Dendritic cell treated with granulocyte-macrophage colony-stimulating factor and Interleukin-4, amounts not matched to agents 40 ng/mL and 50 ng/mL, for 4 days (primary cell): ENCODE measurements at regions not wholly inside any gene's neighbourhood (a gene's known extent, or its start where the extent isn't known, plus 50 kb on each side); places are given as distances from the start of the nearest gene placed in this dataset.

Experiments
- H3K27ac Mint-ChIP-seq: one replicate; pipeline ENCODE4 v1.8.0; 2022; ENCODE audit warnings: mild to moderate bottlenecking, mixed read lengths
- H3K27me3 Mint-ChIP-seq: one replicate; pipeline ENCODE4 v1.8.0; 2022; ENCODE audit warnings: mild to moderate bottlenecking, mixed read lengths
- H3K36me3 Mint-ChIP-seq: one replicate; pipeline ENCODE4 v1.8.0; 2022; ENCODE audit warnings: low read depth, mixed read lengths
- H3K4me1 Mint-ChIP-seq: one replicate; pipeline ENCODE4 v1.8.0; 2022; ENCODE audit warnings: low read depth, mixed read lengths
- H3K4me3 Mint-ChIP-seq: one replicate; pipeline ENCODE4 v1.8.0; 2022; ENCODE audit warnings: mild to moderate bottlenecking, moderate library complexity, mixed read lengths
- H3K9me3 Mint-ChIP-seq: one replicate; pipeline ENCODE4 v1.8.0; 2022; ENCODE audit warnings: mixed read lengths
- intact Hi-C: fragments of 100-400 bp; cut with micrococcal nuclease; formaldehyde crosslinking; loops from one replicate; pipeline ENCODE4 v1.15.0; 2022

GRCh38 chr2:188142088-188142487 lies 149.6 kb upstream of the GULP1 start:
- intact Hi-C loops, result no loop called here
- Mint-ChIP-seq H3K36me3 (no peaks in the 10 kb centered on the region), H3K27ac (no peak overlapping the region), H3K9me3 (no peaks in the 10 kb centered on the region), H3K4me1 (no peaks in the 10 kb centered on the region), H3K4me3 (no peak overlapping the region), H3K27me3 (no peaks in the 10 kb centered on the region)

- H3K4me3 Mint-ChIP-seq, result no peak overlapping the region
- intact Hi-C loops, result no loop called here
- H3K36me3 Mint-ChIP-seq, result no peaks in the 10 kb centered on the region
- H3K9me3 Mint-ChIP-seq, result no peaks in the 10 kb centered on the region
- no peaks in the 10 kb centered on the region for H3K27me3 Mint-ChIP-seq
- H3K4me1 Mint-ChIP-seq, result no peaks in the 10 kb centered on the region
- no peak overlapping the region for H3K27ac Mint-ChIP-seq
These were observed 148.9 kb upstream of the GULP1 start for GRCh38 chr2:188142636-188143295.

- H3K4me1 Mint-ChIP-seq, result no peaks in the 10 kb centered on the region
- no peak overlapping the region for H3K4me3 Mint-ChIP-seq
- H3K36me3 Mint-ChIP-seq, result no peaks in the 10 kb centered on the region
- no peak overlapping the region for H3K27ac Mint-ChIP-seq
- intact Hi-C loops, result no loop called here
- no peaks in the 10 kb centered on the region for H3K27me3 Mint-ChIP-seq
- H3K9me3 Mint-ChIP-seq, result no peaks in the 10 kb centered on the region
These were observed 145.8 kb upstream of the GULP1 start for GRCh38 chr2:188145885-188146284.

- H3K4me1 Mint-ChIP-seq, result no peaks in the 10 kb centered on the region
- H3K27me3 Mint-ChIP-seq, result no peaks in the 10 kb centered on the region
- no peak overlapping the region for H3K27ac Mint-ChIP-seq
- intact Hi-C loops, result no loop called here
- H3K36me3 Mint-ChIP-seq, result no peaks in the 10 kb centered on the region
- no peaks in the 10 kb centered on the region for H3K9me3 Mint-ChIP-seq
- H3K4me3 Mint-ChIP-seq, result no peak overlapping the region
These were observed 144.8 kb upstream of the GULP1 start for GRCh38 chr2:188146888-188147287.

- no peak overlapping the region for H3K4me3 Mint-ChIP-seq
- no peak overlapping the region for H3K27ac Mint-ChIP-seq
- H3K36me3 Mint-ChIP-seq, result no peaks in the 10 kb centered on the region
- no peaks in the 10 kb centered on the region for H3K27me3 Mint-ChIP-seq
- no peaks in the 10 kb centered on the region for H3K9me3 Mint-ChIP-seq
- intact Hi-C loops, result no loop called here
- no peaks in the 10 kb centered on the region for H3K4me1 Mint-ChIP-seq
These were observed 140.0 kb upstream of the GULP1 start for GRCh38 chr2:188151670-188152069.

GRCh38 chr2:188158337-188159100 lies 133.2 kb upstream of the GULP1 start:
- Mint-ChIP-seq H3K27me3 (no peaks in the 10 kb centered on the region), H3K36me3 (no peaks in the 10 kb centered on the region), H3K4me3 (no peak overlapping the region), H3K4me1 (no peaks in the 10 kb centered on the region), H3K9me3 (no peaks in the 10 kb centered on the region), H3K27ac (no peak overlapping the region)
- intact Hi-C loops, result no loop called here

GRCh38 chr2:188159484-188159883 lies 132.2 kb upstream of the GULP1 start:
- H3K4me3 Mint-ChIP-seq, result no peak overlapping the region
- intact Hi-C loops, result no loop called here
- H3K27ac Mint-ChIP-seq, result no peak overlapping the region
- H3K36me3 Mint-ChIP-seq, result no peaks in the 10 kb centered on the region
- H3K4me1 Mint-ChIP-seq, result no peaks in the 10 kb centered on the region
- H3K9me3 Mint-ChIP-seq, result peaks cover 1% of the 10 kb centered on the region
- no peaks in the 10 kb centered on the region for H3K27me3 Mint-ChIP-seq

- Mint-ChIP-seq H3K4me1 (no peaks in the 10 kb centered on the region), H3K27me3 (no peaks in the 10 kb centered on the region), H3K36me3 (no peaks in the 10 kb centered on the region), H3K9me3 (peaks cover 64% of the 10 kb centered on the region), H3K4me3 (no peak overlapping the region), H3K27ac (no peak overlapping the region)
- intact Hi-C loops, result no loop called here
These were observed 121.3 kb upstream of the GULP1 start for GRCh38 chr2:188170356-188170755.

- Mint-ChIP-seq H3K4me3 (no peak overlapping the region), H3K27ac (no peak overlapping the region)
These were observed 115.1 kb upstream of the GULP1 start for GRCh38 chr2:188176620-188177019.

GRCh38 chr2:188181067-188181838 lies 110.4 kb upstream of the GULP1 start:
- Mint-ChIP-seq H3K36me3 (no peaks in the 10 kb centered on the region), H3K9me3 (peaks cover 18% of the 10 kb centered on the region), H3K4me1 (peaks cover 7% of the 10 kb centered on the region), H3K27me3 (no peaks in the 10 kb centered on the region), H3K27ac (no peak overlapping the region), H3K4me3 (no peak overlapping the region)
- intact Hi-C loops, result no loop called here

More at GRCh38 chr2:188176620-188177019, 115.1 kb upstream of the GULP1 start:
- Mint-ChIP-seq H3K27me3 (no peaks in the 10 kb centered on the region), H3K9me3 (peaks cover 38% of the 10 kb centered on the region), H3K36me3 (no peaks in the 10 kb centered on the region), H3K4me1 (peaks cover 7% of the 10 kb centered on the region)
- intact Hi-C loops, result no loop called here

GRCh38 chr2:188181884-188182283 lies 109.8 kb upstream of the GULP1 start:
- H3K4me3 Mint-ChIP-seq, result no peak overlapping the region
- no peaks in the 10 kb centered on the region for H3K36me3 Mint-ChIP-seq
- peaks cover 18% of the 10 kb centered on the region for H3K9me3 Mint-ChIP-seq
- intact Hi-C loops, result no loop called here
- no peak overlapping the region for H3K27ac Mint-ChIP-seq
- H3K27me3 Mint-ChIP-seq, result no peaks in the 10 kb centered on the region
- H3K4me1 Mint-ChIP-seq, result peaks cover 7% of the 10 kb centered on the region

- H3K9me3 Mint-ChIP-seq, result peaks cover 9% of the 10 kb centered on the region
- no peaks in the 10 kb centered on the region for H3K36me3 Mint-ChIP-seq
- no peak overlapping the region for H3K27ac Mint-ChIP-seq
- no peak overlapping the region for H3K4me3 Mint-ChIP-seq
- H3K27me3 Mint-ChIP-seq, result no peaks in the 10 kb centered on the region
- H3K4me1 Mint-ChIP-seq, result no peaks in the 10 kb centered on the region
- intact Hi-C loops, result no loop called here
These were observed 103.9 kb upstream of the GULP1 start for GRCh38 chr2:188187726-188188125.

GRCh38 chr2:188189356-188189755 lies 102.3 kb upstream of the GULP1 start:
- Mint-ChIP-seq H3K36me3 (no peaks in the 10 kb centered on the region), H3K4me3 (no peak overlapping the region), H3K27ac (no peak overlapping the region), H3K27me3 (no peaks in the 10 kb centered on the region), H3K9me3 (peaks cover 5% of the 10 kb centered on the region), H3K4me1 (no peaks in the 10 kb centered on the region)
- intact Hi-C loops, result no loop called here

- Mint-ChIP-seq H3K9me3 (peaks cover 11% of the 10 kb centered on the region), H3K4me1 (no peaks in the 10 kb centered on the region), H3K27me3 (no peaks in the 10 kb centered on the region), H3K4me3 (no peak overlapping the region), H3K36me3 (no peaks in the 10 kb centered on the region), H3K27ac (no peak overlapping the region)
- intact Hi-C loops, result no loop called here
These were observed 98.4 kb upstream of the GULP1 start for GRCh38 chr2:188193230-188193629.
